ENCODE measurements at regions not wholly inside any gene's neighbourhood (a gene's known extent, or its start where the extent isn't known, plus 50 kb on each side); places are given as distances from the start of the nearest gene placed in this dataset.

DNA sequence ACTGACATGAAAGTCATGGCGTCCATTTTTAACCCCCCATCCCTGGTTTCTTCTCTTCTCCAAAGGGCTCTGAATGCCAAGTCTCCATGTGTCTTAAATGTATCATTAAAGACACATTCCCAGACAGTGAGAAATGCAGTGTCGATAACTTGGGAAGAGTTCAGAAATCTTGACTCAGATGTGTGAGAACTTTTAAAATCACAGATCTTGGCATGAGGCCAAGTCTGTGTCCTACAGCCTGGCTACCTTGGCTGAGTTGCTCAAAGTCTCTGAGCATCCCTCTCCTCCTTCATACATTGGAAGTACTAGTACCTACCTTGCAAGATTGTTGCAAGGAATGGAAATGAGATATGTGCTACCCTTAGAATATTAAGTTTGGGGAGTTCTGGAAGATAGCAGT is 1046.5 kb upstream of the RBFOX1 start:
- intact Hi-C loops (cut with DNase I), result no loop called here
- Histone ChIP-seq H3K27ac (no peak overlapping the region), H3K36me3 (no peaks in the 10 kb centered on the region), H3K27me3 (no peaks in the 10 kb centered on the region), H3K9me3 (no peaks in the 10 kb centered on the region), H3K4me1 (no peaks in the 10 kb centered on the region), H3K4me3 (no peak overlapping the region)
- no peak for DNase-seq (ENCODE audit: extremely low spot score in 2 of 2)
- no peak for TF ChIP-seq POLR2A (IDR thresholded peaks at IDR 0.05)
- TF ChIP-seq, protein P1, sequence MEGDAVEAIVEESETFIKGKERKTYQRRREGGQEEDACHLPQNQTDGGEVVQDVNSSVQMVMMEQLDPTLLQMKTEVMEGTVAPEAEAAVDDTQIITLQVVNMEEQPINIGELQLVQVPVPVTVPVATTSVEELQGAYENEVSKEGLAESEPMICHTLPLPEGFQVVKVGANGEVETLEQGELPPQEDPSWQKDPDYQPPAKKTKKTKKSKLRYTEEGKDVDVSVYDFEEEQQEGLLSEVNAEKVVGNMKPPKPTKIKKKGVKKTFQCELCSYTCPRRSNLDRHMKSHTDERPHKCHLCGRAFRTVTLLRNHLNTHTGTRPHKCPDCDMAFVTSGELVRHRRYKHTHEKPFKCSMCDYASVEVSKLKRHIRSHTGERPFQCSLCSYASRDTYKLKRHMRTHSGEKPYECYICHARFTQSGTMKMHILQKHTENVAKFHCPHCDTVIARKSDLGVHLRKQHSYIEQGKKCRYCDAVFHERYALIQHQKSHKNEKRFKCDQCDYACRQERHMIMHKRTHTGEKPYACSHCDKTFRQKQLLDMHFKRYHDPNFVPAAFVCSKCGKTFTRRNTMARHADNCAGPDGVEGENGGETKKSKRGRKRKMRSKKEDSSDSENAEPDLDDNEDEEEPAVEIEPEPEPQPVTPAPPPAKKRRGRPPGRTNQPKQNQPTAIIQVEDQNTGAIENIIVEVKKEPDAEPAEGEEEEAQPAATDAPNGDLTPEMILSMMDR (IDR thresholded peaks at IDR 0.05), result no peak
- no peak for TF ChIP-seq POLR2AphosphoS5 (IDR thresholded peaks at IDR 0.05; ENCODE audit: insufficient read depth in 1 of 2, low read depth in 1 of 2)

- TF ChIP-seq, protein P1 (IDR thresholded peaks at IDR 0.05), result no peak
- TF ChIP-seq POLR2A (IDR thresholded peaks at IDR 0.05) (no peak), POLR2AphosphoS5 (IDR thresholded peaks at IDR 0.05; ENCODE audit: insufficient read depth in 1 of 2, low read depth in 1 of 2) (no peak)
- Histone ChIP-seq H3K4me1 (no peaks in the 10 kb centered on the region), H3K4me3 (no peak overlapping the region), H3K27me3 (no peaks in the 10 kb centered on the region), H3K27ac (no peak overlapping the region), H3K36me3 (no peaks in the 10 kb centered on the region), H3K9me3 (no peaks in the 10 kb centered on the region)
- intact Hi-C loops (cut with DNase I), result no loop called here
- no peak for DNase-seq (ENCODE audit: extremely low spot score in 2 of 2)
Measured at GRCh38 chr16:6284731-6285130, 1047.9 kb upstream of the RBFOX1 start.

- Histone ChIP-seq H3K4me1 (no peaks in the 10 kb centered on the region), H3K9me3 (no peaks in the 10 kb centered on the region), H3K27ac (no peak overlapping the region), H3K27me3 (no peaks in the 10 kb centered on the region), H3K36me3 (no peaks in the 10 kb centered on the region), H3K4me3 (no peak overlapping the region)
- TF ChIP-seq POLR2AphosphoS5 (IDR thresholded peaks at IDR 0.05; ENCODE audit: insufficient read depth in 1 of 2, low read depth in 1 of 2), result no peak
- TF ChIP-seq, protein P1 (IDR thresholded peaks at IDR 0.05), result no peak
- no peak for TF ChIP-seq POLR2A (IDR thresholded peaks at IDR 0.05)
- DNase-seq (ENCODE audit: extremely low spot score in 2 of 2), result no peak
- intact Hi-C loops (cut with DNase I), result no loop called here
Measured at GRCh38 chr16:6281994-6282393, 1050.7 kb upstream of the RBFOX1 start.

GRCh38 chr16:6281274-6281673 is 1051.4 kb upstream of the RBFOX1 start:
- intact Hi-C loops (cut with DNase I), result no loop called here
- no peak for DNase-seq (ENCODE audit: extremely low spot score in 2 of 2)
- no peak overlapping the region for H3K4me3 ChIP-seq
- no peak for TF ChIP-seq POLR2AphosphoS5 (IDR thresholded peaks at IDR 0.05; ENCODE audit: insufficient read depth in 1 of 2, low read depth in 1 of 2)
- TF ChIP-seq POLR2A (IDR thresholded peaks at IDR 0.05), result no peak
- TF ChIP-seq, protein P1 (IDR thresholded peaks at IDR 0.05), result no peak
- no peaks in the 10 kb centered on the region for H3K9me3 ChIP-seq
- H3K4me1 ChIP-seq, result no peaks in the 10 kb centered on the region
- H3K27ac ChIP-seq, result no peak overlapping the region
- no peaks in the 10 kb centered on the region for H3K27me3 ChIP-seq
- H3K36me3 ChIP-seq, result no peaks in the 10 kb centered on the region

DNA sequence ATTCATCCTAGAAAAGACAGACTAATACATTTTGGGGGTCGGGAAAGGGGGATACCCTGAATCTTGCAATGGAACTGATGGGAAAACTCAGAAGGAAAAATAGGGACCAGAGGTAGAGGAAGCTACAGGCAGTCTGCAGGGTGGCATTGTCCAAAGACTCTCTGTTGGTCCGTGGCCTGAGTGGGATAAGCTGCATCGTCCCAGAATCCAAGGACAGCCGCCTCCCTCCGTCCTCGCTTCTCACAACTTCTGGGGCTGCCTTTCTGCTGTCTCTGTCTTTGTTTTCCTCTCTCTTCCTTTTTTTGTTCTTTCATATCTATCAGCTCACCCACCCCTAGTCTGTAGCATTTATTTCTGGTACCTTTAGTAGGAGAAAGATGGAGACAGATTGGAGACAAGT is 1052.6 kb upstream of the RBFOX1 start:
- no peaks in the 10 kb centered on the region for H3K4me1 ChIP-seq
- H3K36me3 ChIP-seq, result no peaks in the 10 kb centered on the region
- H3K9me3 ChIP-seq, result no peaks in the 10 kb centered on the region
- no peaks in the 10 kb centered on the region for H3K27me3 ChIP-seq
- DNase-seq (ENCODE audit: extremely low spot score in 2 of 2), result no peak
- H3K27ac ChIP-seq, result no peak overlapping the region
- TF ChIP-seq POLR2A (IDR thresholded peaks at IDR 0.05) (no peak), POLR2AphosphoS5 (IDR thresholded peaks at IDR 0.05; ENCODE audit: insufficient read depth in 1 of 2, low read depth in 1 of 2) (no peak)
- TF ChIP-seq, protein P1 (IDR thresholded peaks at IDR 0.05), result no peak
- H3K4me3 ChIP-seq, result no peak overlapping the region
- intact Hi-C loops (cut with DNase I), result no loop called here

All from vagina (tissue), 2 donors.